A172 (cell line): ENCODE measurements at regions not wholly inside any gene's neighbourhood (a gene's known extent, or its start where the extent isn't known, plus 50 kb on each side); places are given as distances from the start of the nearest gene placed in this dataset.
"Not testable (repeated sequence)": the region's sequence is repeated elsewhere in the genome, so short reads cannot be mapped to it uniquely, and the experiment has no call there.

Source experiments
- DNase-seq: peaks from one replicate; pipeline ENCODE4 v3.0.0-alpha.2; 2015; ENCODE audit warnings: low spot score

- no peak for DNase-seq
These were observed 78.2 kb downstream of the MSL3 start for GRCh38 chrX:11836284-11836683.

- DNase-seq = no peak
These were observed 79.4 kb downstream of the MSL3 start for GRCh38 chrX:11837437-11837836.

GRCh38 chrX:11864171-11864570, 106.1 kb downstream of the MSL3 start:
- DNase-seq = no peak

GRCh38 chrX:11867610-11868345, 109.7 kb downstream of the MSL3 start:
- no peak for DNase-seq

GRCh38 chrX:11870789-11871188, 112.8 kb downstream of the MSL3 start:
- no peak for DNase-seq

- DNase-seq = no peak
These were observed 123.6 kb downstream of the MSL3 start for GRCh38 chrX:11881485-11882170.

GRCh38 chrX:11886745-11887144, 128.7 kb downstream of the MSL3 start:
- DNase-seq = peak; percentile 41

GRCh38 chrX:11887175-11887574, 129.1 kb downstream of the MSL3 start:
- DNase-seq = no peak

- DNase-seq = no peak
These were observed 130.4 kb downstream of the MSL3 start for GRCh38 chrX:11888421-11888820.

- DNase-seq = no peak
These were observed 131.8 kb downstream of the MSL3 start for GRCh38 chrX:11889791-11890190.

GRCh38 chrX:11890836-11891514, 132.9 kb downstream of the MSL3 start:
- DNase-seq = no peak

GRCh38 chrX:11893933-11894710, 136.1 kb downstream of the MSL3 start:
- DNase-seq = no peak

GRCh38 chrX:11899091-11899490, 141.1 kb downstream of the MSL3 start:
- peak; percentile 89 for DNase-seq

GRCh38 chrX:11905933-11906332, 147.9 kb downstream of the MSL3 start:
- DNase-seq = not testable (repeated sequence)

GRCh38 chrX:11908371-11908770, 150.3 kb downstream of the MSL3 start:
- peak; percentile 21 for DNase-seq

GRCh38 chrX:11913001-11913400, 155.0 kb downstream of the MSL3 start:
- no peak for DNase-seq

- peak; percentile 45 for DNase-seq
These were observed 171.4 kb downstream of the MSL3 start for GRCh38 chrX:11929476-11929875.

- no peak for DNase-seq
These were observed 174.4 kb downstream of the MSL3 start for GRCh38 chrX:11932423-11932822.

- DNase-seq = no peak
These were observed 176.1 kb downstream of the MSL3 start for GRCh38 chrX:11934089-11934488.

GRCh38 chrX:11941571-11941970, 183.5 kb downstream of the MSL3 start:
- DNase-seq = no peak

GRCh38 chrX:11944501-11944900, 186.5 kb downstream of the MSL3 start:
- peak; percentile 80 for DNase-seq

GRCh38 chrX:11949291-11949690, 189.0 kb upstream of the FRMPD4 start:
- no peak for DNase-seq
